SK-N-SH (cell line): ENCODE measurements at regions not wholly inside any gene's neighbourhood (a gene's known extent, or its start where the extent isn't known, plus 50 kb on each side); places are given as distances from the start of the nearest gene placed in this dataset.
A peak's percentile ranks its signal among the peaks of the same experiment; 100 is the strongest.

Source experiments
- CTCF ChIA-PET: fragments of 300-600, 350-600 bp; formaldehyde crosslinking; extraction: SDS; loops from one replicate; lab custom pipeline; 2021; lab: Yijun Ruan, JAX
- POLR2A ChIA-PET: fragments of 350-600 bp; sonication (Branson Sonifier 250); formaldehyde crosslinking; extraction: SDS; loops from one replicate; lab custom pipeline; 2020; ENCODE audit warnings: antibody characterized with exemption, inconsistent platforms; lab: Yijun Ruan, JAX
- DNase-seq: peaks from one replicate; pipeline ENCODE4 v3.0.0; 2012
- H2AFZ ChIP-seq: fragments of 200-600 bp; sonication (generic); 2 replicates; pipeline ENCODE4 v1.8.1; 2016; ENCODE audit warnings: antibody characterized with exemption, mild to moderate bottlenecking, low read depth
- H3F3A ChIP-seq: fragments of 200-600 bp; sonication (generic); replicated peaks from 2 replicates; pipeline ENCODE3; 2016; ENCODE audit warnings: antibody characterized with exemption, mild to moderate bottlenecking; ENCODE audit not compliant: insufficient read depth
- H3K27ac ChIP-seq, 2 experiments: fragments of 200-500 bp in 1 of 2; fragments of 200-600 bp in 1 of 2; sonication (Bioruptor generic) in 1 of 2; sonication (generic), shearing (Covaris generic) in 1 of 2; 2 replicates each; pipeline versions ENCODE4 v1.5.1 to v1.6.1; 2014 to 2016; ENCODE audit warnings: low read depth in 2 of 2, inconsistent platforms in 1 of 2, low read length in 1 of 2, mild to moderate bottlenecking in 1 of 2, mixed read lengths in 1 of 2
- H3K27me3 ChIP-seq: fragments of 200-600 bp; sonication (generic), shearing (Covaris generic); 2 replicates; pipeline ENCODE4 v1.6.1; 2016; ENCODE audit warnings: mixed run types; ENCODE audit not compliant: insufficient read depth
- H3K36me3 ChIP-seq, 2 experiments: fragments of 200-500 bp in 1 of 2; fragments of 200-600 bp in 1 of 2; sonication (Bioruptor generic) in 1 of 2; sonication (generic) in 1 of 2; replicated peaks in 1 of 2; 2 replicates each; pipeline versions ENCODE3 to v1.5.1; 2014 to 2016; ENCODE audit warnings: low read length in 1 of 2, mild to moderate bottlenecking in 1 of 2; ENCODE audit not compliant: insufficient read depth in 2 of 2, control insufficient read depth in 1 of 2
- H3K4me1 ChIP-seq, 2 experiments: fragments of 200-500 bp in 1 of 2; fragments of 200-600 bp in 1 of 2; sonication (Bioruptor generic) in 1 of 2; sonication (generic), shearing (Covaris generic) in 1 of 2; 2 replicates each; pipeline versions ENCODE4 v1.5.1 to v1.6.1; 2014 to 2016; ENCODE audit warnings: low read depth in 1 of 2, low read length in 1 of 2, mixed run types in 1 of 2; ENCODE audit not compliant: insufficient read depth in 2 of 2, control insufficient read depth in 1 of 2
- H3K4me2 ChIP-seq: fragments of 200-600 bp; sonication (generic), shearing (Covaris generic); 2 replicates; pipeline ENCODE4 v1.6.1; 2017; ENCODE audit warnings: mixed run types
- H3K4me3 ChIP-seq, 2 experiments: fragments of 200-500 bp in 1 of 2; fragments of 200-600 bp in 1 of 2; sonication (Bioruptor generic) in 1 of 2; sonication (generic), shearing (Covaris generic) in 1 of 2; 2 replicates each; pipeline versions ENCODE4 v1.5.1 to v1.8.1; 2014 to 2016; ENCODE audit warnings: low read depth in 2 of 2, inconsistent platforms in 1 of 2, low read length in 1 of 2, mild to moderate bottlenecking in 1 of 2, mixed read lengths in 1 of 2, moderate library complexity in 1 of 2
- H3K79me2 ChIP-seq: fragments of 200-600 bp; sonication (generic); 2 replicates; pipeline ENCODE4 v1.8.1; 2017; ENCODE audit warnings: mild to moderate bottlenecking; ENCODE audit not compliant: insufficient read depth
- H3K9ac ChIP-seq: fragments of 200-600 bp; sonication (generic); 2 replicates; pipeline ENCODE4 v1.6.1; 2017; ENCODE audit warnings: mixed run types
- H3K9me2 ChIP-seq: fragments of 200-600 bp; sonication (generic); 2 replicates; pipeline ENCODE4 v1.6.1; 2017; ENCODE audit warnings: mixed run types
- H3K9me3 ChIP-seq: fragments of 200-600 bp; sonication (generic); 2 replicates; pipeline ENCODE4 v1.6.1; 2017; ENCODE audit warnings: mixed run types, mild to moderate bottlenecking, moderate library complexity
- H4K20me1 ChIP-seq: fragments of 200-600 bp; sonication (generic); 2 replicates; pipeline ENCODE4 v1.6.1; 2017; ENCODE audit warnings: mild to moderate bottlenecking, mixed run types; ENCODE audit not compliant: insufficient read depth
- CHD2 ChIP-seq: fragments of 150-350 bp; IDR thresholded peaks from 2 replicates; pipeline ENCODE4 v1.6.1; 2018; ENCODE audit warnings: low read length; ENCODE audit not compliant: partially characterized antibody
- ELF1 ChIP-seq: IDR thresholded peaks from 2 replicates; pipeline ENCODE4 v1.4.0; 2012
- EP300 ChIP-seq, 2 experiments: IDR thresholded peaks; 2 replicates each; pipeline versions ENCODE4 v1.4.0 to v1.6.1; 2012; ENCODE audit warnings: borderline replicate concordance in 1 of 2, low read depth in 1 of 2, low read length in 1 of 2
- FOXJ3 ChIP-seq: sonication (generic); formaldehyde crosslinking; IDR thresholded peaks from 2 replicates; pipeline ENCODE4 v1.5.1; 2020; ENCODE audit warnings: mild to moderate bottlenecking, missing genetic modification reagents
- FOXM1 ChIP-seq: IDR thresholded peaks from 2 replicates; pipeline ENCODE4 v1.4.0; 2012; ENCODE audit warnings: low read depth, mild to moderate bottlenecking
- GATA2 ChIP-seq: sonication (generic); formaldehyde crosslinking; IDR thresholded peaks from 2 replicates; pipeline ENCODE4 v1.5.0; 2020; ENCODE audit warnings: mild to moderate bottlenecking, missing genetic modification reagents
- MXI1 ChIP-seq: IDR thresholded peaks from 2 replicates; pipeline ENCODE4 v1.6.1; 2012; ENCODE audit warnings: mild to moderate bottlenecking, low read depth, low read length, improper control_type of control experiment
- TCF12 ChIP-seq: IDR thresholded peaks from 2 replicates; pipeline ENCODE4 v1.4.0; 2012
- WGBS: methylation state at CpG from one replicate; pipeline ENCODE4 v1.1.6; 2017; ENCODE audit warnings: low lambda C conversion rate; 5-methylcytosine and 5-hydroxymethylcytosine counted together
- TF ChIP-seq, protein P1 (sequence below): fragments of 200-600 bp; sonication (generic); IDR thresholded peaks from 2 replicates; pipeline ENCODE4 v1.6.1; 2017; ENCODE audit warnings: antibody characterized with exemption, mild to moderate bottlenecking, moderate library complexity
- TF ChIP-seq, protein P2 (sequence below): IDR thresholded peaks from 2 replicates; pipeline ENCODE4 v1.4.0; 2012; ENCODE audit warnings: low read depth, borderline replicate concordance
- TF ChIP-seq, protein P3 (sequence below): fragments of 150-350 bp; IDR thresholded peaks from 2 replicates; pipeline ENCODE4 v1.6.1; 2016; ENCODE audit warnings: mild to moderate bottlenecking, low read depth, low read length
- TF ChIP-seq, protein P4 (sequence below): fragments of 150-350 bp; IDR thresholded peaks from 2 replicates; pipeline ENCODE4 v1.6.1; 2017; ENCODE audit warnings: antibody characterized with exemption, low read length, low read depth, borderline replicate concordance
- TF ChIP-seq, protein P5 (sequence below): IDR thresholded peaks from 2 replicates; pipeline ENCODE4 v1.4.0; 2012; ENCODE audit warnings: low read depth, borderline replicate concordance

DNA sequence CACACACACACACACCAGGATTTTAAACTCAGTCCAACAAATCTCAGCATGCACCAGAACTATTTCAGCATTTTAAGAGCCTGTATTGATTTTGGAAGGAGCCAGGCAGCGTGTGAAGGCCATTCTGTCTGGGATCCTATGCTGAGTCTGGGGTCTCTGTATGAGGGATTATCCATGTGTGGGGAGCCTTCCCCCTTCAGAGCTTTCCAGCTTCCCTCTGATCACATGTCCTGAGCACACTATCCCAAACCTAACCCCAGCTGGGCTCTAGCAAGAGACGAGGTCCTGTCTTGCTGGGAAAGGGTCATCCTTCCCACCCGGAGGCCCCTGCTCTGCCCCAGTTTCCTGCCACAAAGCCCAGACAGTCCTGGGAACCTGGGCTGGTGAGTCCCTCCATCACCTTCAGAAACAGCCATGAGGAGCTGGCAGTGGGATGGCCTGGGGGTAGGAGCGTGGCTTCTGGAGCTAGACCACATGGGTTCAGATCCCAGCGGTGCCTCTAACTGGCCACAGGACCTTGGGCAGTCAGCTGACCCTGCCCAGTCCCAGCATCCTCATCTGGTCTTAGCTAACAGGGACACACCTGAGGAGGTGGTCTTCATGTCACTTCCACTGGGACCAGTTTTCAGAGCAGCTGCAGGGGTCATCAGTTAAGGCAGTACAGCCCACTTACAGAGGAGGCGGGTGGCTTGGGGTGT, 79.6 kb upstream of the RET start:
- Histone ChIP-seq H3K4me2 (no peak overlapping the region), H3K4me1 (peaks cover 0 to 43% of the 10 kb centered on the region in 2 experiments; a peak in 2 of 4 replicates), H2AFZ (no peak overlapping the region), H3K27me3 (no peaks in the 10 kb centered on the region), H3K9ac (no peak overlapping the region), H3K36me3 (no peaks in the 10 kb centered on the region), H3K27ac (no peak overlapping the region; a peak in 1 of 4 replicates), H3K9me2 (no peaks in the 10 kb centered on the region), H3K79me2 (no peaks in the 10 kb centered on the region), H3F3A (no peaks in the 10 kb centered on the region), H3K4me3 (no peak overlapping the region), H4K20me1 (no peaks in the 10 kb centered on the region), H3K9me3 (no peaks in the 10 kb centered on the region)
- POLR2A ChIA-PET, result no interaction called here
- CTCF ChIA-PET, result interaction anchor here (1.2 to 1.8 kb wide), 2 partner anchors 82 kb away, joined by 3 to 6 read pairs; no protein-coding TSS in a partner anchor
- DNase-seq, result peak; percentile 27
- 36% methylated on average over 5 of the region's 6 CpGs for WGBS
- TF ChIP-seq, protein P1, sequence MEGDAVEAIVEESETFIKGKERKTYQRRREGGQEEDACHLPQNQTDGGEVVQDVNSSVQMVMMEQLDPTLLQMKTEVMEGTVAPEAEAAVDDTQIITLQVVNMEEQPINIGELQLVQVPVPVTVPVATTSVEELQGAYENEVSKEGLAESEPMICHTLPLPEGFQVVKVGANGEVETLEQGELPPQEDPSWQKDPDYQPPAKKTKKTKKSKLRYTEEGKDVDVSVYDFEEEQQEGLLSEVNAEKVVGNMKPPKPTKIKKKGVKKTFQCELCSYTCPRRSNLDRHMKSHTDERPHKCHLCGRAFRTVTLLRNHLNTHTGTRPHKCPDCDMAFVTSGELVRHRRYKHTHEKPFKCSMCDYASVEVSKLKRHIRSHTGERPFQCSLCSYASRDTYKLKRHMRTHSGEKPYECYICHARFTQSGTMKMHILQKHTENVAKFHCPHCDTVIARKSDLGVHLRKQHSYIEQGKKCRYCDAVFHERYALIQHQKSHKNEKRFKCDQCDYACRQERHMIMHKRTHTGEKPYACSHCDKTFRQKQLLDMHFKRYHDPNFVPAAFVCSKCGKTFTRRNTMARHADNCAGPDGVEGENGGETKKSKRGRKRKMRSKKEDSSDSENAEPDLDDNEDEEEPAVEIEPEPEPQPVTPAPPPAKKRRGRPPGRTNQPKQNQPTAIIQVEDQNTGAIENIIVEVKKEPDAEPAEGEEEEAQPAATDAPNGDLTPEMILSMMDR, result no peak
- TF ChIP-seq FOXM1, result no peak
- TF ChIP-seq, protein P2, sequence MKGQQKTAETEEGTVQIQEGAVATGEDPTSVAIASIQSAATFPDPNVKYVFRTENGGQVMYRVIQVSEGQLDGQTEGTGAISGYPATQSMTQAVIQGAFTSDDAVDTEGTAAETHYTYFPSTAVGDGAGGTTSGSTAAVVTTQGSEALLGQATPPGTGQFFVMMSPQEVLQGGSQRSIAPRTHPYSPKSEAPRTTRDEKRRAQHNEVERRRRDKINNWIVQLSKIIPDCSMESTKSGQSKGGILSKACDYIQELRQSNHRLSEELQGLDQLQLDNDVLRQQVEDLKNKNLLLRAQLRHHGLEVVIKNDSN, result no peak

DNA sequence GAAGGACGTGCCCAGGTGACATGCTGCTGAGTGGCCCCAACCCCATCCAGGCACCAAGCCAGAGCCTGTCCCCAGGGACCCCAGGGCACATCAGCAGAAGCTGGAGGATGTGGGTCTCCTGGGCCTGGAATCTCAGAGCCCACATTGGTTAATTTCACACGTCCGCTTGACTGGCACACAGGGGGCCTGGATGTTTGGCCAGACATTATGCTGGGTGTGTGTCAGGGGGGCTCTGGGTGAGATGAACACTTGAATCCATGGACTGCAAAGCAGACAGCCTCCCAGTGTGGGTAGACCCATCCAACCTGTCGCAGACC, 79.1 kb upstream of the RET start:
- Histone ChIP-seq H3K27ac (no peak overlapping the region; a peak in 1 of 4 replicates), H3K4me2 (no peak overlapping the region), H3K4me1 (peaks cover 0 to 38% of the 10 kb centered on the region in 2 experiments; a peak in 1 of 4 replicates), H4K20me1 (no peaks in the 10 kb centered on the region), H3K9me3 (no peaks in the 10 kb centered on the region), H3K4me3 (no peak overlapping the region), H2AFZ (no peak overlapping the region), H3K79me2 (no peaks in the 10 kb centered on the region), H3K9me2 (no peaks in the 10 kb centered on the region), H3K27me3 (no peaks in the 10 kb centered on the region), H3K36me3 (no peaks in the 10 kb centered on the region), H3F3A (no peaks in the 10 kb centered on the region), H3K9ac (no peak overlapping the region)
- ChIA-PET POLR2A (interaction anchor here (0.9 kb wide), 1 partner anchor 58 kb away, joined by 3 read pairs; no protein-coding TSS in a partner anchor), CTCF (interaction anchor here (1.8 kb wide), 1 partner anchor 81 kb away, joined by 6 read pairs; no protein-coding TSS in a partner anchor)
- WGBS, result 52% methylated on average over 2 of the region's 4 CpGs
- DNase-seq, result no peak
- TF ChIP-seq, protein P1, result no peak
- TF ChIP-seq, protein P3, sequence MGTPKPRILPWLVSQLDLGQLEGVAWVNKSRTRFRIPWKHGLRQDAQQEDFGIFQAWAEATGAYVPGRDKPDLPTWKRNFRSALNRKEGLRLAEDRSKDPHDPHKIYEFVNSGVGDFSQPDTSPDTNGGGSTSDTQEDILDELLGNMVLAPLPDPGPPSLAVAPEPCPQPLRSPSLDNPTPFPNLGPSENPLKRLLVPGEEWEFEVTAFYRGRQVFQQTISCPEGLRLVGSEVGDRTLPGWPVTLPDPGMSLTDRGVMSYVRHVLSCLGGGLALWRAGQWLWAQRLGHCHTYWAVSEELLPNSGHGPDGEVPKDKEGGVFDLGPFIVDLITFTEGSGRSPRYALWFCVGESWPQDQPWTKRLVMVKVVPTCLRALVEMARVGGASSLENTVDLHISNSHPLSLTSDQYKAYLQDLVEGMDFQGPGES, result no peak
- TF ChIP-seq FOXJ3 (CRISPR knock-in tag), result no peak
- TF ChIP-seq, protein P4, sequence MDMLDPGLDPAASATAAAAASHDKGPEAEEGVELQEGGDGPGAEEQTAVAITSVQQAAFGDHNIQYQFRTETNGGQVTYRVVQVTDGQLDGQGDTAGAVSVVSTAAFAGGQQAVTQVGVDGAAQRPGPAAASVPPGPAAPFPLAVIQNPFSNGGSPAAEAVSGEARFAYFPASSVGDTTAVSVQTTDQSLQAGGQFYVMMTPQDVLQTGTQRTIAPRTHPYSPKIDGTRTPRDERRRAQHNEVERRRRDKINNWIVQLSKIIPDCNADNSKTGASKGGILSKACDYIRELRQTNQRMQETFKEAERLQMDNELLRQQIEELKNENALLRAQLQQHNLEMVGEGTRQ, result no peak
- TF ChIP-seq, protein P5, sequence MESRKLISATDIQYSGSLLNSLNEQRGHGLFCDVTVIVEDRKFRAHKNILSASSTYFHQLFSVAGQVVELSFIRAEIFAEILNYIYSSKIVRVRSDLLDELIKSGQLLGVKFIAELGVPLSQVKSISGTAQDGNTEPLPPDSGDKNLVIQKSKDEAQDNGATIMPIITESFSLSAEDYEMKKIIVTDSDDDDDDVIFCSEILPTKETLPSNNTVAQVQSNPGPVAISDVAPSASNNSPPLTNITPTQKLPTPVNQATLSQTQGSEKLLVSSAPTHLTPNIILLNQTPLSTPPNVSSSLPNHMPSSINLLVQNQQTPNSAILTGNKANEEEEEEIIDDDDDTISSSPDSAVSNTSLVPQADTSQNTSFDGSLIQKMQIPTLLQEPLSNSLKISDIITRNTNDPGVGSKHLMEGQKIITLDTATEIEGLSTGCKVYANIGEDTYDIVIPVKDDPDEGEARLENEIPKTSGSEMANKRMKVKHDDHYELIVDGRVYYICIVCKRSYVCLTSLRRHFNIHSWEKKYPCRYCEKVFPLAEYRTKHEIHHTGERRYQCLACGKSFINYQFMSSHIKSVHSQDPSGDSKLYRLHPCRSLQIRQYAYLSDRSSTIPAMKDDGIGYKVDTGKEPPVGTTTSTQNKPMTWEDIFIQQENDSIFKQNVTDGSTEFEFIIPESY, result no peak
- TF ChIP-seq ELF1, result no peak
- TF ChIP-seq EP300 (IDR thresholded peaks at IDR 0.05; ENCODE audit: borderline replicate concordance in 1 of 2, low read depth in 1 of 2, low read length in 1 of 2), result no peak
- TF ChIP-seq CHD2, result no peak
- TF ChIP-seq TCF12, result no peak
- no peak for TF ChIP-seq MXI1
- TF ChIP-seq GATA2, result no peak
